ENCODE measurements at regions not wholly inside any gene's neighbourhood (a gene's known extent, or its start where the extent isn't known, plus 50 kb on each side); places are given as distances from the start of the nearest gene placed in this dataset.

- no peaks in the 10 kb centered on the region for H3K27me3 ChIP-seq
These were observed 98.1 kb downstream of the NEDD1 start for GRCh38 chr12:97005174-97005573.

GRCh38 chr12:97005646-97006045 is 98.6 kb downstream of the NEDD1 start:
- H3K4me3 ChIP-seq = no peak overlapping the region
- intact Hi-C loops (cut with DNase I) = no loop called here
- no peaks in the 10 kb centered on the region for H3K27me3 ChIP-seq
- 87 to 91% methylated on average over 3 of the region's 3 CpGs for WGBS, 2 donors
- H3K4me1 ChIP-seq = no peaks in the 10 kb centered on the region
- no peak for DNase-seq
- H3K27ac ChIP-seq = no peak overlapping the region
- H3K9me3 ChIP-seq = no peaks in the 10 kb centered on the region
- H3K36me3 ChIP-seq = no peaks in the 10 kb centered on the region
- TF ChIP-seq POLR2AphosphoS5 (IDR thresholded peaks at IDR 0.05) (no peak), EP300 (IDR thresholded peaks at IDR 0.05) (no peak), CTCF (IDR thresholded peaks at IDR 0.05) (no peak), POLR2A (IDR thresholded peaks at IDR 0.05) (no peak)

More at GRCh38 chr12:97005174-97005573, 98.1 kb downstream of the NEDD1 start:
- no peak for DNase-seq
- Histone ChIP-seq H3K9me3 (no peaks in the 10 kb centered on the region), H3K36me3 (no peaks in the 10 kb centered on the region), H3K4me1 (no peaks in the 10 kb centered on the region), H3K4me3 (no peak overlapping the region), H3K27ac (no peak overlapping the region)
- WGBS, 2 donors = 10 to 25% methylated on average over 1 of the region's 1 CpG
- intact Hi-C loops (cut with DNase I) = no loop called here
- no peak for TF ChIP-seq CTCF (IDR thresholded peaks at IDR 0.05)
- TF ChIP-seq EP300 (IDR thresholded peaks at IDR 0.05) = no peak
- no peak for TF ChIP-seq POLR2AphosphoS5 (IDR thresholded peaks at IDR 0.05)
- no peak for TF ChIP-seq POLR2A (IDR thresholded peaks at IDR 0.05)

GRCh38 chr12:97006585-97006984 is 99.5 kb downstream of the NEDD1 start:
- no peak overlapping the region for H3K27ac ChIP-seq
- 92 to 95% methylated on average over 2 of the region's 2 CpGs for WGBS, 2 donors

GRCh38 chr12:97016163-97016562 is 109.1 kb downstream of the NEDD1 start:
- Histone ChIP-seq H3K27ac (no peak overlapping the region), H3K9me3 (peaks cover 0 to 7% (median 1%) of the 10 kb centered on the region in 4 donors), H3K4me1 (no peaks in the 10 kb centered on the region), H3K4me3 (no peak overlapping the region), H3K27me3 (no peaks in the 10 kb centered on the region), H3K36me3 (no peaks in the 10 kb centered on the region)
- TF ChIP-seq EP300 (IDR thresholded peaks at IDR 0.05) (no peak), POLR2A (IDR thresholded peaks at IDR 0.05) (no peak), POLR2AphosphoS5 (IDR thresholded peaks at IDR 0.05) (no peak), CTCF (IDR thresholded peaks at IDR 0.05) (no peak)
- intact Hi-C loops (cut with DNase I) = no loop called here
- WGBS, 2 donors = 83 to 92% methylated on average over 1 of the region's 1 CpG
- DNase-seq = no peak

More at GRCh38 chr12:97006585-97006984, 99.5 kb downstream of the NEDD1 start:
- no peak overlapping the region for H3K4me3 ChIP-seq
- H3K36me3 ChIP-seq = no peaks in the 10 kb centered on the region
- no peaks in the 10 kb centered on the region for H3K4me1 ChIP-seq
- H3K9me3 ChIP-seq = no peaks in the 10 kb centered on the region
- H3K27me3 ChIP-seq = no peaks in the 10 kb centered on the region
- TF ChIP-seq CTCF (IDR thresholded peaks at IDR 0.05) (no peak), POLR2AphosphoS5 (IDR thresholded peaks at IDR 0.05) (no peak)
- intact Hi-C loops (cut with DNase I) = no loop called here
- no peak for DNase-seq

GRCh38 chr12:97017213-97017612 is 110.2 kb downstream of the NEDD1 start:
- peaks cover 0 to 7% (median 1%) of the 10 kb centered on the region in 4 donors for H3K9me3 ChIP-seq
- 69 to 75% methylated on average over 3 of the region's 3 CpGs for WGBS, 2 donors
- H3K36me3 ChIP-seq = no peaks in the 10 kb centered on the region
- no peak overlapping the region for H3K4me3 ChIP-seq
- no peaks in the 10 kb centered on the region for H3K4me1 ChIP-seq
- intact Hi-C loops (cut with DNase I) = no loop called here
- DNase-seq = no peak
- H3K27me3 ChIP-seq = no peaks in the 10 kb centered on the region
- TF ChIP-seq CTCF (IDR thresholded peaks at IDR 0.05) (no peak), POLR2AphosphoS5 (IDR thresholded peaks at IDR 0.05) (no peak)
- no peak overlapping the region for H3K27ac ChIP-seq

All from sigmoid colon (tissue), 6 donors.